CD1c-positive myeloid dendritic cell (primary cell): ENCODE measurements at regions not wholly inside any gene's neighbourhood (a gene's known extent, or its start where the extent isn't known, plus 50 kb on each side); places are given as distances from the start of the nearest gene placed in this dataset.
"Not testable (repeated sequence)": the region's sequence is repeated elsewhere in the genome, so short reads cannot be mapped to it uniquely, and the experiment has no call there.

Source experiments
- DNase-seq: peaks from one replicate; pipeline ENCODE4 v3.0.0-alpha.2; 2016; ENCODE audit errors: extremely low spot score

DNA sequence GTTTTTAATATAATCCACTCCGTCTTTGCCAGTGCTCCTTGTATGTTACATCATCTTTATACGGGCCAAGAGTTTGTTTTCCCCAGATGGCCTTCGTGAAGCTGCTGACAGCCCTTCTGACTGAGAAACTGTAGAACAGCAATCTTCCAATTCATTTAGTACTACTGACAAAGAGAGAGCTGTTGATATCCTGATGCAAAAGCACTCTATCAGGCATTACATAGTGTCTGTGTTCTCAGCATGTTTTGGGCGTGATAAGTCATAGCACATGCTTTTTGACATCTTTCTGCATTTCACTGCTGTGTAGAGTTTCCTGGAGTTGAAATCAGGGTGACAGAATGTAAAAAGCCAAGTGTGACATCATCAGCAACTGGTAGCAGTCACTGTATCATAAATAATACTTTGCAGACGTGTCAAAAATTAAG lies 746.3 kb upstream of the FAM241A start:
- no peak for DNase-seq

- DNase-seq, result no peak
These were observed 745.6 kb upstream of the FAM241A start for GRCh38 chr4:111399623-111400022.

DNA sequence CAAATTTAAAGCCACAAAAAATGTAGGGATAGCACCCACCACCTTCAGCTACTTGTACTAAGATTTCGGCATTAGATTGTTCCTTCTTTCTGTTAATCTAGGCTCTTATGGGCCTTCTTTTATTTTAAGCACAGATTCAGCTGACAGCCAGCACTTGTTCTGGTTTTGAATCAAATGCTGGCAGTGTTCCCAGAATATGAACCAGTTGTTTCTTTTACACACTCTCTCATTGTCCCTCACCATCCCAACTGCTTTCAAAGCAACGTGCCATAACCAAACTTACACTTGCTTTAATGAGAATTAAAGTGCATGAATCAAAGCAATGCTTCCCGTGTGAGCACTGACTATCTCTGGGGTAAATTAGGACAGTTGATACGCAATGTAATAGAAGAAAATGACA lies 744.5 kb upstream of the FAM241A start:
- DNase-seq, result no peak

- DNase-seq, result no peak
These were observed 740.6 kb upstream of the FAM241A start for GRCh38 chr4:111404673-111405072.

GRCh38 chr4:111405989-111406388 lies 739.3 kb upstream of the FAM241A start:
- DNase-seq, result no peak

- no peak for DNase-seq
These were observed 734.7 kb upstream of the FAM241A start for GRCh38 chr4:111410571-111410970.

DNA sequence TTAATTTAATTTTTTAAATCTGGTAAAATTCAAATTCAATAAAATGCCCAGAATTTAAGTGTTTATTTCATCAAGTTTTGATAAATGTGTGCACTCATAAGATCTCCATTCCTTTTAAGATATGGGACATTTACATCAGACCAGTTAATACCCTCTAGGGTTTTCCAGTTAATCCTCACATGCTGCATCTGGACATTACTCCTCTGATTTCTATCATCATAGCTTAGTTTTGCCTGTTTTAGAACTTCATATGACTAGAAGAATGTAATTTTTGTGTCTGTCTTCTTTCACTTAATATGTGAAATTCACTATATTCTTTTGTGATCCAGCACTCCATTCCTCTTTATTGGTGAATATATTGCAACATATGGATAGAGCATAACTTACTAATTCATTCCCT lies 727.7 kb upstream of the FAM241A start:
- DNase-seq, result no peak

DNA sequence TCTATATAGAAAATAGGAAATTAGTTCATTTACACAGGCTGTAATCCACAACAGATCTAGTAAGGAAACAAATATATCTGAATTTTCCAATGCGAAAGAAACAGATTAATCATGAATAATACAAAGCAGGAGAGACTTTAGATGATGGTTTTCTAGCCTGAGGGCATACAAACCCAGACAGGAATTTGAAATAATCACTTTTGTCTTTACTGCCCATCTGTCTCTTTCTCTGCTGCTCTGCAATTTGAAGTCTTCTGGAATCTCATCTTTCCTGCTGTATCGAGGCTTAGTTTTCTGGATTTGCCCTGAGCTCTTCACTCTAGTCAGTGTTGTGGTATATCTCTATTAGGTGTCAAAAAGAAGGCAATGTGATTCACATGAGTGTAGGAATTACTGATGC lies 711.8 kb upstream of the FAM241A start:
- no peak for DNase-seq

- DNase-seq, result no peak
These were observed 710.7 kb upstream of the FAM241A start for GRCh38 chr4:111434586-111434985.

DNA sequence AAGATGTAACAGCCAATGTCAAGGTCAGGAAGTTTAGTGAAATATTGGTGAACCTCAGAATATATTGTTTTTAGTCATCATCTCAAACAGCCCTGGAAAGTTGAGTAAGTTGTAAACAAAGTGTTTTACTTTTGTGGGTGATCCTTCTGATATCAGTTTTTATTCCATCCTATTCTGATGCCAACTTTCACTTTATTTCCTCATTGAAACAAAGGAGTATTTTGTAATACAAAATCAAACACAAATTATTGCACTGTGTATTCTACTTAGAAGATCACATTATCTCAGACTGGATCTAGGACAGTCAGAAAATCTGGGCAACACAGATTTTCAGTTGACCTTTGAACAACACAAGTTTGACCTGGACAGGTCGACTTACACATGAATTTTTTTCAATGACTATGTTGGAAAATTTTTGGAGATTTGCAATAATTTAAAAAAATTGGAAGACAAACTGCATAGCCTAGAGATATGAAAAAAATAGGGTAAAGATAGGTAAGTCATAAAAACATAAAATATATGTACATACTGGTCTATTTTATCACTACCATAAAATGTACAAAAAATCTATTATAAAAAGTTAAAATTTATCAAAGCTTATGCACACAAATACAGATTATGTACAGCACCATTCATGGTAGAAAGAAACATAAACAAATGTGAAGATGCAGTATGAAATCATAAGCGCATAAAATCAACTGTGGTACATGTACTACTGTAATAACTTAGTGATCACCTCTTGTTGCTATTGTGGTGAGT lies 709.1 kb upstream of the FAM241A start:
- no peak for DNase-seq

DNA sequence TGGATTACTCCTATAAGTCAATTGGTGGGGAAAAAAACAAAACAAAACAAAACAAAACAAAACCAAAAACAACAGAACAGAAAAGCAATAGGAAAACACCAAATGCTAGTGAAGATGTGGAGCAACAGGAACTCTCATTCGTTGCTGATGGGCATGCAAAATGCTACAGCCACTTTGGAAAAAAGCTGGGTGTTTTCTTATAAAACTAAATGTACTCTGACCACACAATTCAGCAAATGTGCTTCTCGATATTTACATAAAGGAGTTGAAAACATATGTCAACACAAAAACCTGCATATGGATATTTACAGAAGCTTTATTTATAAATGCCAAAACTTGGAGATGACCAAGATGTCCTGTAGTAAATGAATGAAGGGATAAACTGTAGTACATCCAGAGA lies 703.6 kb upstream of the FAM241A start:
- DNase-seq, result no peak

GRCh38 chr4:111444836-111445235 lies 700.4 kb upstream of the FAM241A start:
- not testable (repeated sequence) for DNase-seq

- no peak for DNase-seq
These were observed 695.6 kb upstream of the FAM241A start for GRCh38 chr4:111449657-111450056.

GRCh38 chr4:111450867-111451266 lies 694.4 kb upstream of the FAM241A start:
- DNase-seq, result no peak

GRCh38 chr4:111453216-111453615 lies 692.0 kb upstream of the FAM241A start:
- no peak for DNase-seq

DNA sequence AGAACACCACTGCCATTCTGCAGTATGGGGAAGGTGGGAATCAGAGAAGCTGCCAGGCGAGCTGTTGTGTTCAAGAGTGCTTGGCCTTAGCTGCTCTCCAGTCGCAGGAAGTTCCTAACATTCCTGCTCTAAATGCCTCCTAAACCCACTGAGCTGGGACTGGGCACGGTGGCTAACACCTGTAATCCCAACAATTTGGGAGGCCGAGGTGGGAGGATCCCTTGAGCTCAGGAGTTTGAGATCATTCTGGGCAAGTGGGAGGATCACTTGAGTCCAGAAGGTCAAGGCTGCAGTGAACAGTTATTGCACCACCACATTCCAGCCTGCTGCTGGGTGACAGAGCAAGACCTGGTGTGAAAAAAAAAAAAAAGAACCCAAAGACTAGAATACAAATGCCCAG lies 690.3 kb upstream of the FAM241A start:
- no peak for DNase-seq

DNA sequence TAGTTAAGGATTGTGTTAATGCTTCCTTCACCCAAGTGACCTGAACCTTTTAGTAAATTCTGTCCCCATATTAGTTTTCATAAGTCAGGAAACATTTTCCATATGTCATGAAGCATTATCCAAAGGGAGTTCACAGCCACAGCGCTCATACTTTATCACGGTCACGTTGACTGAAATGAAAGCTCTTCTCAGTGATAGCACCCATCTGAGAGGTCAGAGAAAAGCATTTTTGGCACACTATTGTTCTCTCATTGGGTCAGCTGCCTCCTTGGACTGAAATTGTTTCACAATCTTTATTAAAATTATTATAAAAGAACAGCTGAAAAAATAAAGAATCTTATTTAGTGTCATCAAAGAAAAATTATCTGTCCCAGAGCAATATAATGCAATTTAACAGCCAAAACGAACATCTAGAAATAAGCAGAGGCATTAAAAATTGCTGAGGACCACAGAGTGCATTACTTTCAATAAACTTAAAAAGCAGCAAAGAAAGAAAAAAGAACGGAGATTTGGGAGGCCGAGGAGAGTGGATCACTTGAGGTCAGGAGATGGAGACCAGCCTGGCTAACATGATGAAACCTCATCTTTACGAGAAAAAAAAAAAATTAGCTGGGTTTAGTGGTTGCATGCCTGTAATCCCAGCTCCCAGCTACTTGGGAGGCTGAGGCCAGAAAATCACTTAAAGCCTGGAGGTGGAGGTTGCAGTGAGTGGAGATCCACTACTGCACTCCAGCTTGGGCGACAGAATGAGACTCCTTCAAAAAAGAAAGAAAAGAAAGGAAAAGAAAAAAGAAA lies 680.8 kb upstream of the FAM241A start:
- DNase-seq, result no peak

DNA sequence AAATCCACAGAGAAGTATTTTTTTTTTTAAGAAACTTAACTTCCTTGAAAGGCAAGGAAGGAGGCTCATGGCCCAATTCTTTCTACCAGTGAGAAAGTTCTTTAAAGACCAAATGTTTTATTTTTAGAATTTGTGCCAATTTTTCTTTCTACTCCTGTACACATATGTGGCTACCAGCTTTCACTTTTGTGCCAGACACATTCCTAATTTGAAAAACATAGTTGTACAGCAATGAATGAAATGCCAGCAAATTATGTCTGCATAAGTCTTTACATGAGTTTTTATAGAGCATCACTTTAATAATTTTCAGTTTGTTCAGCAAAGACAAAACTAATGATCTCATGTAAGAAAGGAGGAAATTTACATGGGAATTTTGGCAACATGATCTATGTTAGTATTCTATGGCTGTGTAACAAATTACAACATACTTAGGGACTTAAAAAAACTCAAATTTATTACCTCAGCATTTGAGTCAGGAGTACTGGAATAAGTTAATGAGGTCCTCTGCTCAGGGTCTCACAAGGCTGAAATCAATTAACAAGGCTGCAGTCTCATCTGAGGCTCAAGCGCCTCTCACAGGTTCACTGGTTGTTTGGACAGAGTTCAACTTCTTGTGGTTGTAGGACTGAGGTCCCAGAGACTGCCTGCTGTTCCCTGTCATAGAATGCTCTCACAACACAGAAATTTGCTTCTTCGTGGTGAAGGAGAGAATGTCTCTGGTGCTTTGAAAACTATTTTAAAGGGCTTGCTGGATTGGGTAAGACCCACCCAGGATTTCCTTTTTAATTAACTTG lies 678.2 kb upstream of the FAM241A start:
- no peak for DNase-seq

DNA sequence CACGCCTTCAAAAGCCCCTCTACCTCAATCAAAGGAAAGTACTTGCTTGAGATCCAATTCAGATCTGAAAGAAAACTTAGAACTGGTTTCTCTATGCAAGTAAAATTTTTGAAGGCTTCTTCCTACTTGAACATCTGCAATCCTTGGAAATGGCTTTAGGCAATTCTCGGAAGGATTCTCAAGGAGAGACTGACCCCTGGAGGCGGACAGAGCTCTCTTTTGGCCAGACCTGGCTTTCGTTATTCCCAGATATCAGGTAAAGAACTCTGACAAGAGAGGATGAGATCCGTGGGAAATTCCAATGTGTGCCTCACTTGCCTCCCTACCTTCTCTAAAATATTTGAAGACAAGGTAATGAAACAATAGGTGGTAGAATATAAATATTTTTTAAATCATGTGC lies 670.3 kb upstream of the FAM241A start:
- DNase-seq, result no peak

DNA sequence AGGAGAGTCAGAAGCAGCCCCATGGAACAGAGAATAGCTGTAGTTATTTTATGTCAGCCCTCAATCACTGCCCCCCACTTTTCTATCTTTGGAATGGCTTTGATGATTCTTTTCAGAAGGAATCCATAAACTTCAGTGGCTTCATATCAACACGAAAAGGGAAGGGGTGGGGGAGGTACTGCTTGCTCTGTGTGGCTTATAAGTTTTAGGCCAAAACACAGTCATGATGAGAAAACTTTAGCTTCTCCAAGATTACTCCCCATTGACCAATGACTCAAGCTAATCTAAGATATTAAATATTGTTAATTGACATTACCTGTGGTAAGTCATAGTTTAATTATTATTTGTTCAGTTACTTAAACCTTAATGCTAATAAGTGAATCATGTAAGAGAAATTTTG lies 669.6 kb upstream of the FAM241A start:
- no peak for DNase-seq

DNA sequence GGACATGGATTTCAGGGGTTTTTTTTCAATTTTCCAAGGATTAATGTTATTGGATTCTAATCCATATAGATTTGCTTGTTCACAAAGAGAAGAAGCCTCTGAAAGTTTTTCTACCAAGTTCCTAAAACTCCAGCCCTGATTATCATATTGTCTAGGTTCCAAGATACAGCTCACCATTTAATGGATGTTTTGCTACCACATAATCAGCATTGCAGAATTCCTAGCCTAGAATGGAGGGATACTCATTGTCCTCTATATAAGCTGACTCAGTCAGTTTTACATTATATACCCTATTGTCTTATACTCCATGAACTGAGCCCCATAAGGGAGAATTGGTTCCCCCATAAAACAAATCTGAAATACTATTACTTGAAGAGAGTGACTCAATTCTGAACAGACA lies 664.7 kb upstream of the FAM241A start:
- no peak for DNase-seq

GRCh38 chr4:111483375-111484169 lies 661.7 kb upstream of the FAM241A start:
- DNase-seq, result no peak
